Thyroid gland (tissue), 4 donors: ENCODE measurements at regions not wholly inside any gene's neighbourhood (a gene's known extent, or its start where the extent isn't known, plus 50 kb on each side); places are given as distances from the start of the nearest gene placed in this dataset.

Source experiments
- DNase-seq, 2 donors: peaks; one replicate each; pipeline ENCODE4 v3.0.0-alpha.2; 2019
- H3K27ac ChIP-seq, 3 donors: fragments of 200-600 bp; sonication (generic); 1 replicate in 2 of 3; 2 replicates in 1 of 3; pipeline ENCODE4 v1.5.1; 2016 to 2019; ENCODE audit warnings: mild to moderate bottlenecking in 1 of 3, moderate library complexity in 1 of 3
- H3K27me3 ChIP-seq: fragments of 200-600 bp; sonication (generic); one replicate; pipeline ENCODE4 v1.5.1; 2019
- H3K36me3 ChIP-seq, 2 donors: fragments of 200-600 bp; sonication (generic); one replicate each; pipeline ENCODE4 v1.5.1; 2016 to 2019
- H3K4me1 ChIP-seq, 2 donors: fragments of 200-600 bp; sonication (generic); one replicate each; pipeline ENCODE4 v1.5.1; 2017 to 2019
- H3K4me3 ChIP-seq, 3 donors: fragments of 200-600 bp; sonication (generic); replicated peaks in 1 of 3; 1 replicate in 2 of 3; 2 replicates in 1 of 3; pipeline ENCODE4 v1.5.1; 2016; ENCODE audit warnings: mild to moderate bottlenecking in 1 of 3
- H3K9me3 ChIP-seq: fragments of 200-600 bp; sonication (generic); one replicate; pipeline ENCODE4 v1.5.1; 2017
- CTCF ChIP-seq, 6 experiments: fragments of 200-600 bp in 3 of 6; fragments of 450-650 bp in 3 of 6; sonication (generic) in 3 of 6; IDR thresholded peaks; one replicate each; pipeline ENCODE4 v1.5.1; 2016 to 2019; ENCODE audit warnings: antibody characterized with exemption in 6 of 6, mild to moderate bottlenecking in 2 of 6, inconsistent platforms in 1 of 6, moderate library complexity in 1 of 6
- POLR2A ChIP-seq, 2 donors: fragments of 450-650 bp; IDR thresholded peaks; one replicate each; pipeline ENCODE4 v1.6.1; 2017; ENCODE audit warnings: antibody characterized with exemption in 2 of 2, mild to moderate bottlenecking in 2 of 2, moderate library complexity in 1 of 2
- WGBS, 2 donors: methylation state at CpG; one replicate each; pipeline ENCODE4 v1.1.5; 2017; 5-methylcytosine and 5-hydroxymethylcytosine counted together
- intact Hi-C: fragments of 100-400 bp; cut with DNase I; formaldehyde crosslinking; loops from one replicate; pipeline ENCODE4 v1.15.1; 2023

DNA sequence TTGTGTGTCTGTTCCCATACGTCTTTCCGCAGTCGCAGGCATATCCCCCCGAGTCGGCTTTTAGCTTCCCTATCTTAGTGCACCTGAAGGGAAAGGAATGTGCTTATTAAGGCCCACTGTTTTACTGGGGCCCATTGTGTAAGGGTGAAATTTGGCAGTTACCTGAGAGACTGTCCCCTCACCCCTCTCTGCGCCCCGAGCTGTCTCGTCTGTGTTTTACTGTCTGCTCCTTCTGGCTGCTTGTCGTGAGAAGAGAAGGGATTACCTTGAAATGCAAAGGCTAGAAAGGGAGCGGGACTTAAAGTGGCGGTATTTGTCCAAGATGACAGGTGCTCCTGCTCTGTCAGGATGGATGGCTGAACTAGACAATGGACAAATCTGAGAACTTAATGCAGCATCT is 233.0 kb upstream of the POU1F1 start:
- TF ChIP-seq POLR2A (IDR thresholded peaks at IDR 0.05) (no peak), CTCF (IDR thresholded peaks at IDR 0.05) (no peak)
- no peak overlapping the region for H3K27ac ChIP-seq
- whole genome bisulfite sequencing, 2 donors, result 68 to 71% methylated on average over 11 of the region's 11 CpGs
- H3K27me3 ChIP-seq, result no peaks in the 10 kb centered on the region
- no peaks in the 10 kb centered on the region for H3K36me3 ChIP-seq
- no peaks in the 10 kb centered on the region for H3K9me3 ChIP-seq
- no peak overlapping the region for H3K4me3 ChIP-seq
- intact Hi-C loops, result no loop called here
- DNase-seq, result no peak
- H3K4me1 ChIP-seq, result no peaks in the 10 kb centered on the region

GRCh38 chr3:87508921-87509320 is 232.5 kb upstream of the POU1F1 start:
- Histone ChIP-seq H3K4me1 (no peaks in the 10 kb centered on the region), H3K9me3 (no peaks in the 10 kb centered on the region), H3K27ac (no peak overlapping the region), H3K4me3 (no peak overlapping the region), H3K36me3 (no peaks in the 10 kb centered on the region), H3K27me3 (no peaks in the 10 kb centered on the region)
- DNase-seq, result no peak
- intact Hi-C loops, result no loop called here
- 78 to 80% methylated on average over 3 of the region's 3 CpGs for WGBS, 2 donors
- TF ChIP-seq POLR2A (IDR thresholded peaks at IDR 0.05) (no peak), CTCF (IDR thresholded peaks at IDR 0.05) (no peak)

GRCh38 chr3:87507753-87508152 is 231.4 kb upstream of the POU1F1 start:
- Histone ChIP-seq H3K9me3 (no peaks in the 10 kb centered on the region), H3K27me3 (no peaks in the 10 kb centered on the region), H3K27ac (no peak overlapping the region), H3K4me1 (no peaks in the 10 kb centered on the region), H3K36me3 (no peaks in the 10 kb centered on the region), H3K4me3 (no peak overlapping the region)
- WGBS, 2 donors, result 88 to 90% methylated on average over 1 of the region's 1 CpG
- intact Hi-C loops, result no loop called here
- DNase-seq, result no peak
- TF ChIP-seq POLR2A (IDR thresholded peaks at IDR 0.05) (no peak), CTCF (IDR thresholded peaks at IDR 0.05) (no peak)

DNA sequence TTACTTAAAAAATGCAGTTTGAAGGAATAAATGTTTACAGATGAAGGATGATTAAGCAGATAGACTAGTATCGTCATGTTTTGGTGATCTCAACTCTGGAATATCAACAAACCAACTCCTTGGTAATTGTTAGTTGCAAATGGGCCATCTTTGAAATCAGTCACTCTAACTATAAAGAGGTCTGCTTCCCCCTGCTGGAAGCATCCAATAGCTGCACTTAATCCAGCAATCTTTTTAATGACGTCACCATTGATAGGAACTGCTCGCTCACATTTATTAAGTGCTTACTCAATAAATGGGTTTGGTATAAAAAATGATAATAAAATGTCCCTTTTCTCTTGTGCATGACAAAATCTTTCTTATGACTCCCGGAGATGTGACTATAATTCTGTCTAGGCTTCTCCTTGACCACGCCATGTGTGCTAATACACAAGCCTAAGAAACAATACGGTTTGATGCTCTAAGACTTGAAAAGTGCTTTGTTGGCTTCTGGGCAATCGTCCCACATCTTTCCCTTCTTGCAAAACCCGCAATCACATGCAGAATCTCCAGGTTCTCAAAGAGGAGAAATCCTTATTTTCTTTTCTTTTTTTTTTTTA is 227.6 kb upstream of the POU1F1 start:
- WGBS, 2 donors, result 44 to 45% methylated on average over 8 of the region's 8 CpGs
- DNase-seq, result peak; percentile 42 to 53
- intact Hi-C loops, result loop anchor here (5.0 kb wide), 1 partner anchor 152 kb away; no protein-coding TSS in a partner anchor

More for the DNA sequence above, 227.6 kb upstream of the POU1F1 start:
- TF ChIP-seq POLR2A (IDR thresholded peaks at IDR 0.05), result no peak
- TF ChIP-seq CTCF (IDR thresholded peaks at IDR 0.05), result peak; percentile 30 to 97 (median 78)
- H3K36me3 ChIP-seq, result no peaks in the 10 kb centered on the region
- H3K27ac ChIP-seq, result no peak overlapping the region
- H3K9me3 ChIP-seq, result no peaks in the 10 kb centered on the region
- no peaks in the 10 kb centered on the region for H3K4me1 ChIP-seq
- H3K4me3 ChIP-seq, result no peak overlapping the region
- no peaks in the 10 kb centered on the region for H3K27me3 ChIP-seq
